A549 (cell line): ENCODE measurements at regions not wholly inside any gene's neighbourhood (a gene's known extent, or its start where the extent isn't known, plus 50 kb on each side); places are given as distances from the start of the nearest gene placed in this dataset.

Experiments
- ATAC-seq, 2 experiments: fragments of 200-7000 bp in 1 of 2; fragments of >200 bp in 1 of 2; cut with Nextera tagmentation in 1 of 2; cut with Tn5 transposase in 1 of 2; 3 replicates each; pipeline versions ENCODE4 v1.8.0 to v1.9.1; 2018 to 2020; ENCODE audit warnings: mild to moderate bottlenecking in 1 of 2, moderate library complexity in 1 of 2
- CTCF ChIA-PET: fragments of 300-600 bp; sonication (Branson Sonifier 250); formaldehyde crosslinking; extraction: SDS; loops from one replicate; lab custom pipeline; 2021; ENCODE audit warnings: antibody characterized with exemption, inconsistent platforms; lab: Yijun Ruan, JAX
- POLR2A ChIA-PET: fragments of 350-600 bp; formaldehyde crosslinking; extraction: SDS; loops from one replicate; lab custom pipeline; 2021; ENCODE audit warnings: antibody characterized with exemption, inconsistent platforms; lab: Yijun Ruan, JAX
- DNase-seq, 2 experiments: peaks; one replicate each; pipeline versions ENCODE4 v3.0.0 to v3.0.0-alpha.2; 2011 to 2016; ENCODE audit warnings: low read depth in 1 of 2, low spot score in 1 of 2
- FAIRE-seq: peaks from 2 replicates; lab custom pipeline; 2011; peaks lifted over from hg19 to GRCh38; lab: Jason Lieb, UNC
- H3K27ac ChIP-seq, 2 experiments: fragments of >200 bp; sonication (Bioruptor Twin); formaldehyde crosslinking; 3 replicates each; pipeline ENCODE4 v1.5.1; 2016 to 2017
- H3K4me1 ChIP-seq: fragments of >200 bp; sonication (Bioruptor Twin); formaldehyde crosslinking; 3 replicates; pipeline ENCODE4 v1.6.1; 2016
- H3K4me2 ChIP-seq: fragments of >200 bp; sonication (Bioruptor Twin); formaldehyde crosslinking; 3 replicates; pipeline ENCODE4 v1.6.1; 2016
- H3K4me3 ChIP-seq: fragments of >200 bp; sonication (Bioruptor Twin); formaldehyde crosslinking; 3 replicates; pipeline ENCODE4 v1.5.1; 2016
- H3K9me3 ChIP-seq: fragments of >200 bp; sonication (Bioruptor Twin); formaldehyde crosslinking; 3 replicates; pipeline ENCODE4 v1.6.1; 2016
- BCL3 ChIP-seq: fragments of >200 bp; sonication (Bioruptor Twin); formaldehyde crosslinking; IDR thresholded peaks from 3 replicates; pipeline ENCODE4 v1.6.1; 2016
- CEBPB ChIP-seq, 2 experiments: fragments of >200 bp in 1 of 2; sonication (Bioruptor Twin) in 1 of 2; formaldehyde crosslinking in 1 of 2; IDR thresholded peaks; 2 replicates each; pipeline ENCODE4 v1.6.1; 2012 to 2016
- CHD4 ChIP-seq: fragments of 200-600 bp; sonication (generic); IDR thresholded peaks from 2 replicates; pipeline ENCODE4 v1.6.1; 2016; ENCODE audit warnings: antibody characterized with exemption, mild to moderate bottlenecking, borderline replicate concordance
- EHMT2 ChIP-seq: fragments of 200-600 bp; sonication (generic); IDR thresholded peaks from 2 replicates; pipeline ENCODE4 v1.6.1; 2016; ENCODE audit warnings: antibody characterized with exemption, low read depth, mild to moderate bottlenecking, moderate library complexity
- ELK1 ChIP-seq: fragments of 150-350 bp; IDR thresholded peaks from 2 replicates; pipeline ENCODE4 v1.6.1; 2014; ENCODE audit warnings: low read depth, mild to moderate bottlenecking, low read length
- EP300 ChIP-seq, 2 experiments: fragments of >200 bp; sonication (Bioruptor Twin); formaldehyde crosslinking; IDR thresholded peaks; 2 replicates in 1 of 2; 3 replicates in 1 of 2; pipeline ENCODE4 v1.6.1; 2016 to 2017
- ESRRA ChIP-seq: fragments of 150-350 bp; IDR thresholded peaks from 2 replicates; pipeline ENCODE4 v1.6.1; 2014; ENCODE audit warnings: mild to moderate bottlenecking, low read length, borderline replicate concordance
- FOSB ChIP-seq: fragments of 250-450 bp; sonication (Bioruptor Pico); IDR thresholded peaks from 2 replicates; pipeline ENCODE4 v1.5.0; 2020; ENCODE audit warnings: mild to moderate bottlenecking, moderate library complexity
- FOSL2 ChIP-seq, 2 experiments: fragments of 450-650 bp in 1 of 2; fragments of >200 bp in 1 of 2; sonication (Bioruptor Twin) in 1 of 2; formaldehyde crosslinking; IDR thresholded peaks; 2 replicates each; pipeline versions ENCODE4 v1.5.0 to v1.6.1; 2016 to 2020; ENCODE audit warnings: mild to moderate bottlenecking in 1 of 2, moderate library complexity in 1 of 2
- HMGXB4 ChIP-seq: fragments of 250-450 bp; sonication (Bioruptor Pico); IDR thresholded peaks from 2 replicates; pipeline ENCODE4 v1.5.0; 2021; ENCODE audit warnings: mild to moderate bottlenecking, moderate library complexity, borderline replicate concordance
- HOXA7 ChIP-seq: fragments of 250-450 bp; sonication (Bioruptor Pico); IDR thresholded peaks from 2 replicates; pipeline ENCODE4 v1.5.0; 2020; ENCODE audit warnings: mild to moderate bottlenecking, moderate library complexity
- MAX ChIP-seq: IDR thresholded peaks from 2 replicates; pipeline ENCODE4 v1.6.1; 2012
- MYC ChIP-seq: IDR thresholded peaks from 2 replicates; pipeline ENCODE4 v1.6.1; 2012; ENCODE audit warnings: mild to moderate bottlenecking, inconsistent platforms, low read length, improper control_type of control experiment, borderline replicate concordance
- NFE2L2 ChIP-seq: fragments of 150-350 bp; conservative IDR thresholded peaks from 2 replicates; pipeline ENCODE4 v1.6.1; 2014; ENCODE audit warnings: low read length
- POLR2A ChIP-seq: IDR thresholded peaks from 2 replicates; pipeline ENCODE4 v1.6.1; 2012; ENCODE audit warnings: mild to moderate bottlenecking, low read length
- POLR2AphosphoS2 ChIP-seq: conservative IDR thresholded peaks from 2 replicates; pipeline ENCODE4 v1.6.1; 2012; ENCODE audit warnings: low read length, improper control_type of control experiment, inconsistent platforms
- RCOR1 ChIP-seq: fragments of 150-350 bp; IDR thresholded peaks from 2 replicates; pipeline ENCODE4 v1.6.1; 2014; ENCODE audit warnings: antibody characterized with exemption, low read length, low read depth
- REST ChIP-seq: fragments of 200-600 bp; sonication (generic); IDR thresholded peaks from 2 replicates; pipeline ENCODE4 v1.6.1; 2016; ENCODE audit warnings: antibody characterized with exemption, mild to moderate bottlenecking, moderate library complexity
- RNF2 ChIP-seq: fragments of 200-600 bp; sonication (generic); IDR thresholded peaks from 2 replicates; pipeline ENCODE4 v1.6.1; 2016; ENCODE audit warnings: low read depth, mild to moderate bottlenecking, antibody characterized with exemption, moderate library complexity, borderline replicate concordance
- TP53 ChIP-seq: fragments of 250-450 bp; sonication (Bioruptor Pico); IDR thresholded peaks from 2 replicates; pipeline ENCODE4 v1.5.0; 2021; ENCODE audit warnings: mild to moderate bottlenecking, moderate library complexity
- ZFP36 ChIP-seq: fragments of 450-650 bp; IDR thresholded peaks from 2 replicates; pipeline ENCODE4 v1.6.1; 2014; ENCODE audit warnings: borderline replicate concordance; ENCODE audit not compliant: partially characterized antibody
- WGBS: methylation state at CpG from one replicate; pipeline ENCODE4 v1.1.6; 2017; ENCODE audit errors: missing lambda C conversion rate; 5-methylcytosine and 5-hydroxymethylcytosine counted together

GRCh38 chr18:44179693-44180092 lies 501.0 kb upstream of the SETBP1 start:
- CTCF ChIA-PET: no interaction called here
- Histone ChIP-seq H3K9me3 (no peaks in the 10 kb centered on the region), H3K4me3 (no peak overlapping the region), H3K4me2 (no peak overlapping the region), H3K27ac (no peak overlapping the region), H3K4me1 (no peaks in the 10 kb centered on the region)
- 61% methylated on average over 7 of the region's 10 CpGs for WGBS
- POLR2A ChIA-PET: no interaction called here
- no peak for TF ChIP-seq TP53
- no peak for TF ChIP-seq ZFP36
- no peak for TF ChIP-seq POLR2AphosphoS2
- no peak for TF ChIP-seq RCOR1
- no peak for TF ChIP-seq BCL3
- no peak for TF ChIP-seq ESRRA
- no peak for TF ChIP-seq EP300 (IDR thresholded peaks at IDR 0.05)
- no peak for TF ChIP-seq RNF2
- no peak for TF ChIP-seq FOSB (CRISPR knock-in tag)
- no peak for TF ChIP-seq FOSL2 (IDR thresholded peaks at IDR 0.05)
- no peak for TF ChIP-seq FOSL2 (CRISPR knock-in tag; IDR thresholded peaks at IDR 0.05)
- TF ChIP-seq CEBPB (IDR thresholded peaks at IDR 0.05): no peak
- no peak for TF ChIP-seq MYC
- TF ChIP-seq POLR2A: no peak
- no peak for TF ChIP-seq REST
- no peak for TF ChIP-seq MAX
- no peak for ATAC-seq
- no peak for FAIRE-seq
- no peak for DNase-seq

- CTCF ChIA-PET: no interaction called here
Measured at GRCh38 chr18:44180683-44181082, 500.0 kb upstream of the SETBP1 start.

More at GRCh38 chr18:44180683-44181082, 500.0 kb upstream of the SETBP1 start:
- no peak for FAIRE-seq
- WGBS: 5% methylated on average over 1 of the region's 1 CpG
- H3K4me1 ChIP-seq: no peaks in the 10 kb centered on the region
- no peaks in the 10 kb centered on the region for H3K9me3 ChIP-seq
- no peak overlapping the region for H3K4me3 ChIP-seq
- POLR2A ChIA-PET: no interaction called here
- TF ChIP-seq CHD4 (no peak), HOXA7 (CRISPR knock-in tag) (no peak), EHMT2 (no peak), ELK1 (no peak), HMGXB4 (no peak), NFE2L2 (no peak)
- ATAC-seq: no peak
- H3K27ac ChIP-seq: no peak overlapping the region
- DNase-seq: no peak
- H3K4me2 ChIP-seq: no peak overlapping the region
